WTC11 (cell line): ENCODE measurements at regions not wholly inside any gene's neighbourhood (a gene's known extent, or its start where the extent isn't known, plus 50 kb on each side); places are given as distances from the start of the nearest gene placed in this dataset.

Experiments used
- CTCF ChIP-seq: fragments of 200-600 bp; IDR thresholded peaks from 2 replicates; pipeline ENCODE4 v1.8.0; 2022; ENCODE audit warnings: antibody characterized with exemption
- NFATC4 ChIP-seq: fragments of 250-450 bp; sonication (Bioruptor Pico); IDR thresholded peaks from 2 replicates; pipeline ENCODE4 v1.9.0; 2021; ENCODE audit warnings: mild to moderate bottlenecking
- NR2C2 ChIP-seq: sonication (generic); formaldehyde crosslinking; IDR thresholded peaks from 2 replicates; pipeline ENCODE4 v1.8.0; 2022; ENCODE audit warnings: mild to moderate bottlenecking, missing genetic modification reagents
- NR3C1 ChIP-seq: sonication (generic); formaldehyde crosslinking; conservative IDR thresholded peaks from 2 replicates; pipeline ENCODE4 v1.8.1; 2023; ENCODE audit warnings: low read depth, mild to moderate bottlenecking, missing genetic modification reagents
- OVOL2 ChIP-seq: fragments of 250-450 bp; sonication (Bioruptor Pico); IDR thresholded peaks from 2 replicates; pipeline ENCODE4 v1.9.0; 2021; ENCODE audit warnings: mild to moderate bottlenecking, borderline replicate concordance
- RELA ChIP-seq: sonication (generic); formaldehyde crosslinking; IDR thresholded peaks from 2 replicates; pipeline ENCODE4 v1.8.1; 2022; ENCODE audit warnings: missing genetic modification reagents, mild to moderate bottlenecking, borderline replicate concordance
- ZNF138 ChIP-seq: sonication (generic); formaldehyde crosslinking; conservative IDR thresholded peaks from 2 replicates; pipeline ENCODE4 v1.8.1; 2022; ENCODE audit warnings: mild to moderate bottlenecking, moderate library complexity, missing genetic modification reagents
- ZNF263 ChIP-seq: sonication (generic); formaldehyde crosslinking; IDR thresholded peaks from 2 replicates; pipeline ENCODE4 v1.8.1; 2022; ENCODE audit warnings: low read depth, mild to moderate bottlenecking, moderate library complexity, missing genetic modification reagents
- ZNF512 ChIP-seq: sonication (generic); formaldehyde crosslinking; IDR thresholded peaks from 2 replicates; pipeline ENCODE4 v1.8.1; 2022; ENCODE audit warnings: missing genetic modification reagents, borderline replicate concordance
- ZNF671 ChIP-seq: fragments of 250-450 bp; sonication (Bioruptor Pico); IDR thresholded peaks from 2 replicates; pipeline ENCODE4 v1.8.0; 2021; ENCODE audit warnings: mild to moderate bottlenecking
- TF ChIP-seq, protein P1 (sequence below): sonication (generic); formaldehyde crosslinking; IDR thresholded peaks from 2 replicates; pipeline ENCODE4 v1.8.1; 2023; ENCODE audit warnings: mild to moderate bottlenecking, missing genetic modification reagents
- TF ChIP-seq, protein P2 (sequence below): sonication (generic); formaldehyde crosslinking; conservative IDR thresholded peaks from 2 replicates; pipeline ENCODE4 v1.8.1; 2022; ENCODE audit warnings: mild to moderate bottlenecking, missing genetic modification reagents
- TF ChIP-seq, protein P3 (sequence below): sonication (generic); formaldehyde crosslinking; conservative IDR thresholded peaks from 2 replicates; pipeline ENCODE4 v1.8.1; 2023; ENCODE audit warnings: mild to moderate bottlenecking, low read depth, missing genetic modification reagents, moderate library complexity

DNA sequence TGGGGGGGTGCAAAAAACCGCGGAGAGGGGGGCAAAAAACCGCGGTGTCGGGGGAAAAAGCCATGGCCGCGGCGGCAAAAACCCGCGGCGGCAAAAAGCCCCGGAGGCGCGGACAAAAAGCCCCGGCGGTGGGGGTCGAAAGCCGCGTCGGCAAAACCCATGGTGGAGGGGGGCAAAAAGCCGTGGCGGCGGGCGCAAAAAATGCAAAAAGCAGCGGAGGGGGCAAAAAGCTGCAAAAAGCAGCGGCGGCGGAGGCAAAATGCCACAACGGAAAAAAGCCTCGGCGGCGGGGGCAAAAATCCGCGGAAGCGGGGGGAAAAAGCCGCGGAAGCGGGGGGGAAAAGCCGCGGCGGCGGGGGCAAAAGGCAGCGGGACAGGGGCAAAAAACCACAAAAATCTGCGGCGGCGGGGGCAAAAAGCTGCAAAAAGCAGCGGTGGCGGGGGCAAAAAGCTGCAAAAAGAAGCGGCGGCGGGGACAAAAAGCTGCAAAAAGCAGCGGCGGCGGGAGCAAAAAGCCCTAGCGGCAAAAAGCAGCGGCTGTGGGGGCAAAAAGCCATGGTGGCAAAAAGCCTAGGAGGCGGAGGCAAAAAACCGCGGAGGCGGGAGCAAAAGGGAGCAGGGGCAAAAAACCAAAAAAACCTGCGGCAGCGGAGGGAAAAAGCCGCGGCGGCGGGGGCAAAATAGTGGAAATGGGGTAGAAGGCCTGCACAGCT, 418.9 kb downstream of the ZNF716 start:
- TF ChIP-seq ZNF138 (CRISPR knock-in tag) (no peak), NR3C1 (CRISPR knock-in tag) (no peak), CTCF (no peak), ZNF263 (no peak), NFATC4 (CRISPR knock-in tag) (no peak), ZNF512 (CRISPR knock-in tag) (no peak), OVOL2 (CRISPR knock-in tag) (no peak), NR2C2 (CRISPR knock-in tag) (no peak), ZNF671 (CRISPR knock-in tag) (no peak), RELA (no peak)
- TF ChIP-seq, protein P1, sequence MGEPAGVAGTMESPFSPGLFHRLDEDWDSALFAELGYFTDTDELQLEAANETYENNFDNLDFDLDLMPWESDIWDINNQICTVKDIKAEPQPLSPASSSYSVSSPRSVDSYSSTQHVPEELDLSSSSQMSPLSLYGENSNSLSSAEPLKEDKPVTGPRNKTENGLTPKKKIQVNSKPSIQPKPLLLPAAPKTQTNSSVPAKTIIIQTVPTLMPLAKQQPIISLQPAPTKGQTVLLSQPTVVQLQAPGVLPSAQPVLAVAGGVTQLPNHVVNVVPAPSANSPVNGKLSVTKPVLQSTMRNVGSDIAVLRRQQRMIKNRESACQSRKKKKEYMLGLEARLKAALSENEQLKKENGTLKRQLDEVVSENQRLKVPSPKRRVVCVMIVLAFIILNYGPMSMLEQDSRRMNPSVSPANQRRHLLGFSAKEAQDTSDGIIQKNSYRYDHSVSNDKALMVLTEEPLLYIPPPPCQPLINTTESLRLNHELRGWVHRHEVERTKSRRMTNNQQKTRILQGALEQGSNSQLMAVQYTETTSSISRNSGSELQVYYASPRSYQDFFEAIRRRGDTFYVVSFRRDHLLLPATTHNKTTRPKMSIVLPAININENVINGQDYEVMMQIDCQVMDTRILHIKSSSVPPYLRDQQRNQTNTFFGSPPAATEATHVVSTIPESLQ (CRISPR knock-in tag), result no peak
- TF ChIP-seq, protein P2, sequence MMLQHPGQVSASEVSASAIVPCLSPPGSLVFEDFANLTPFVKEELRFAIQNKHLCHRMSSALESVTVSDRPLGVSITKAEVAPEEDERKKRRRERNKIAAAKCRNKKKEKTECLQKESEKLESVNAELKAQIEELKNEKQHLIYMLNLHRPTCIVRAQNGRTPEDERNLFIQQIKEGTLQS (CRISPR knock-in tag), result no peak
- TF ChIP-seq, protein P3, sequence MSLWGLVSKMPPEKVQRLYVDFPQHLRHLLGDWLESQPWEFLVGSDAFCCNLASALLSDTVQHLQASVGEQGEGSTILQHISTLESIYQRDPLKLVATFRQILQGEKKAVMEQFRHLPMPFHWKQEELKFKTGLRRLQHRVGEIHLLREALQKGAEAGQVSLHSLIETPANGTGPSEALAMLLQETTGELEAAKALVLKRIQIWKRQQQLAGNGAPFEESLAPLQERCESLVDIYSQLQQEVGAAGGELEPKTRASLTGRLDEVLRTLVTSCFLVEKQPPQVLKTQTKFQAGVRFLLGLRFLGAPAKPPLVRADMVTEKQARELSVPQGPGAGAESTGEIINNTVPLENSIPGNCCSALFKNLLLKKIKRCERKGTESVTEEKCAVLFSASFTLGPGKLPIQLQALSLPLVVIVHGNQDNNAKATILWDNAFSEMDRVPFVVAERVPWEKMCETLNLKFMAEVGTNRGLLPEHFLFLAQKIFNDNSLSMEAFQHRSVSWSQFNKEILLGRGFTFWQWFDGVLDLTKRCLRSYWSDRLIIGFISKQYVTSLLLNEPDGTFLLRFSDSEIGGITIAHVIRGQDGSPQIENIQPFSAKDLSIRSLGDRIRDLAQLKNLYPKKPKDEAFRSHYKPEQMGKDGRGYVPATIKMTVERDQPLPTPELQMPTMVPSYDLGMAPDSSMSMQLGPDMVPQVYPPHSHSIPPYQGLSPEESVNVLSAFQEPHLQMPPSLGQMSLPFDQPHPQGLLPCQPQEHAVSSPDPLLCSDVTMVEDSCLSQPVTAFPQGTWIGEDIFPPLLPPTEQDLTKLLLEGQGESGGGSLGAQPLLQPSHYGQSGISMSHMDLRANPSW (CRISPR knock-in tag), result no peak
